ENCODE measurements at regions not wholly inside any gene's neighbourhood (a gene's known extent, or its start where the extent isn't known, plus 50 kb on each side); places are given as distances from the start of the nearest gene placed in this dataset.

GRCh38 chr4:123573866-123574508 is 177.4 kb downstream of the SPRY1 start:
- DNase-seq (ENCODE audit: low read depth in 2 of 2) = no peak

- no peak for DNase-seq (ENCODE audit: low read depth in 2 of 2)
Observed at GRCh38 chr4:123575291-123575690, 178.7 kb downstream of the SPRY1 start.

GRCh38 chr4:123577225-123577906 is 180.8 kb downstream of the SPRY1 start:
- DNase-seq (ENCODE audit: low read depth in 2 of 2) = no peak

DNA sequence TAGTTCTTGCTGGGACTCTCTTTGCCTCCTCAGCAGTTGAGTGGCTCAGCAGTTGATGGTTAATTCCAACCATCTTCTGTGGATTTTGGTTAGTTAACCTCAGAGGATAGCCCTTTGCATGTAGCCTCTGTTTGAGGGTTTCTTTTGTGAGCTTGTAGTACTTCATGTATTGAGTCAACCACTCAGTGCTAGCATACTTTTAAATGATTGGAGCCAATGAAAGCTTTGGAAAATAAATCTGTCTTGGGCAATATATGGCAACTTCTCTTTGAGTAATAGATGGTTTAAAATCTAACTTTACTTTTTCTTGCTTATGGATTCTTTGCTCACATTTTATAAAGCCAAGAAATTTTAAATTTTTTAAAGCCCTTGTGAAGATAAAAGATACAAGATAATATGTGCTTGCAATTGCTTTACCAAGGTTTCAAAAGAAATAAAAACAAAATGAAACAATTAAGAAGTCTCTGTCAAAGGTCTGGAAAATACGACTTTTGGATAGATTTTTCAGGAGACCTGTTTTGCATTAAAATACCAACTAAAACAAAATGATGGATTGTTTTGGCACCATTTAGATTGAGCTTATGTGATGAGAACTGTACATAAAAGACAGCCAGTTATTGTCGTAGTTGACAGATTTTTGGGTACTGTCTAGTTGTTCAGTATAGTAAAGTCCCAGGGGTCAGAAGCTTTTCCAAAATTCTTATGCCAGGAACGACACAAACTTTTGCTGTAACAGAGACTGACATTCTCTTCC is 181.9 kb downstream of the SPRY1 start:
- no peak for DNase-seq (ENCODE audit: low read depth in 2 of 2)

- DNase-seq (ENCODE audit: low read depth in 2 of 2) = no peak
Observed at GRCh38 chr4:123579961-123580360, 183.4 kb downstream of the SPRY1 start.

DNA sequence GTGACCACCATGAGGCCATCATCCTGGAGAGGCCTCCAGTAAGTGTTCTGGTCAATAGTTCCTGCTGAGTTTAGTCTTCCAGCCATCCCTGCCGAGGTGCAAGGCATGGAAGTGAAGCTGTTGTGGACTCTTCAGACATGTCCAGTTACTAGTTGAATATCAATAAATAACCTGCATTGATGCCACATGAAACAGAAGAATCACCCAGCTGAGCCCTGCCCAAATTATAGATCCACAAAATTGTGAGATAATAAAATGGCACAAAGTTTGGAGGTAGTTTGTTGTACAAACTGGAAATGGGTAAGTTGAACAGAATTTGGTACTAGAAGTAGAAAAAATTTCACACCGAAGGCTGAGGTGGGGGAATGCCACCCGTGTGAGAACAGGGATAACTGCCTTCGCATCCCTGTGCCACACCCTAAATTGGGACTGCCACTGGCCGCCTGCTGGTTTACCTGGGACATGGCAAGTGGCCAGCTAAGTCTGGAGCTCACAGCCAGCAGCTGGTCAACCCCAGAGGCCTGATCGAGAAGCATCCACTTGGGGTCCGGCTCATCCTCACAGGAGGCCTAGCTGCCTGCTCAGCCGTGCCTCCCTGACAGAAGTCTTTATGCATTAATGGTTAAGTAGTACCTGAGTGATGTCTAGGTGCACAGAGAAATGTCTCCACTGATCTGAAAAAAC is 184.5 kb downstream of the SPRY1 start:
- DNase-seq (ENCODE audit: low read depth in 2 of 2) = no peak

- no peak for DNase-seq (ENCODE audit: low read depth in 2 of 2)
Observed at GRCh38 chr4:123581802-123582201, 185.2 kb downstream of the SPRY1 start.

- no peak for DNase-seq (ENCODE audit: low read depth in 2 of 2)
Observed at GRCh38 chr4:123583043-123583442, 186.4 kb downstream of the SPRY1 start.

DNA sequence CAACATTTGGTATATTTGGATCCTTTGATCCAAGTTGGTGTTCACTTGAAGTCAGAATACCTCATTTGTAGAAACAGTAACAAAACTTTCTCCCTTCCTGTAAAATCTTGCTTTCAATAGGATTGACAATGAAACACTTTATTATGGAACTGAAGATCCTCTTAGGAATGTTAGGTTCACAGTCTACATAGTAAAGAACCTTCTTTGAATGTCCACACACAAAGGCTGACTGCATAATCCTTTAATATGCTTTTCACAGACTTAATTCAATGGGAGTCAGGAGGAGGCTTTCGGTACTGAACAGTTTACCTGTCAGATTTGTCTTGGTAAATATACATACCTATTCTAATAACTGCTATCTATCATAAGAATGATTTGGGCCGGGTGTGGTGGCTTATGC is 188.5 kb downstream of the SPRY1 start:
- no peak for DNase-seq (ENCODE audit: low read depth in 2 of 2)

GRCh38 chr4:123587983-123588494 is 191.4 kb downstream of the SPRY1 start:
- DNase-seq (ENCODE audit: low read depth in 2 of 2) = no peak

DNA sequence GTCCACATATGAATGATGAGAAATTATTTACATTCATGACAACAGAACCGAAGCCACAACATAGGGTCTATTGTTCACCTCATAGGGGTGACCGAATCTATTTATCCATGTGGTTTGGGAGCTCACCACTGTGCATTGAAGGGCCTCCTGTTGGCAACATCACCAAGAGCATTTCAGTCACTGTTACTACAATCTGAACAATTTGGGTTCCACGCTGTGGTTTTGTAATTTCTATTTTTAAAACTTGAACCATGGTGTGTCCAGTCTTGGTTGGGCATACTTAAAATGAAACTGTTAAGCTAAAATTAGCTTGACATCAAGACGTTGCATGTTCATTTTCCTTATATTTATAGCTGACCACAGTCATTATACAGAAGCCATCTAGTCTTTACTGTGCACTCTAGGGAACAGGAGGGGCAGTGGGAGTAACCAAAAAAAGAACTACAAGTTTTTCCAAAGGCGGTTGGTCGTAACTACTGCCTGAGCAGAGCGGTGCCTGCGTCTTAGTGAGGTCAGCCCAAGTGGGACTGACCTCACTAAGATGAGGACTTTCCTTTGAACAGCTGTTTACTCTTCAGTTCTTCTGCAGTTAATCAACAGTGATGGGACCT is 192.1 kb downstream of the SPRY1 start:
- DNase-seq (ENCODE audit: low read depth in 2 of 2) = no peak

DNA sequence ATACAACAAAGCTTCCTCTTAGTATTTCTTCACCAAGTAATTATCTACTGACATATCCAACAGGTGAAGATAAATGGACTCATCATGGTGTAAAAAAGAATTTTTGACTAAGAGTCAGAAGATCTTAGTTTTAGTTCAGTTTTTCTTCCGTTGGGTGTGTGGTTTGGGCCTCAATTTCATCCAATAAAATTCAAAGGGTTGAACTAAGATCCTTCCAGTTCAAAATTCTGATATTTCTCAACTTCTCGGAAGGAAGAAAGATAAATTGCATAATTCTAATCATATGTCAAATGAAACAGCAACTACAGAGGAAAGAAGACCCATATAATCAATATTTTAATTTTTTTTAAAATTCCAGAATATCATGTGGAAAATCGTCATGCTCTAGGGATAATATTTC is 192.7 kb downstream of the SPRY1 start:
- no peak for DNase-seq (ENCODE audit: low read depth in 2 of 2)

- no peak for DNase-seq (ENCODE audit: low read depth in 2 of 2)
Observed at GRCh38 chr4:123591875-123592274, 195.3 kb downstream of the SPRY1 start.

GRCh38 chr4:123593655-123594054 is 197.1 kb downstream of the SPRY1 start:
- no peak for DNase-seq (ENCODE audit: low read depth in 2 of 2)

- no peak for DNase-seq (ENCODE audit: low read depth in 2 of 2)
Observed at GRCh38 chr4:123596805-123597204, 200.2 kb downstream of the SPRY1 start.

DNA sequence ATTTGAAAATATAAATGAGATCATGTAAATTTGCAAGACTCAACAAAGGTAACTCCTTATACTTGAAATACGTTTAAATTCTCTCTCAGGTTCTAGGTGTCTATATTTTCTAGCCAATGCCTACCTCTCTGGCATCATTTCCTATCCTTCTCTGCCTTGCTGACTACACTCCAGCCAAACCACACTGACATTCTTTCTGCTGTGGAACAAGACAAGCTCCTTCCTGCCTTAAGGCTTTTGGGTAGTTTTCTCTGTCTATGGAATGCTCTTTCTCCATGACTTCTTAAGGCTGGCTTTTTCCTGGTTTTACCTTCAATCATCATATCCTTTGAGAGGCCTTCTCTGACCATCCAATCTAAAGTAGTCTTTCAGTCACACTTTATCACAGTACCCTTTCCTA is 201.0 kb downstream of the SPRY1 start:
- no peak for DNase-seq (ENCODE audit: low read depth in 2 of 2)

- DNase-seq (ENCODE audit: low read depth in 2 of 2) = no peak
Observed at GRCh38 chr4:123598331-123598730, 201.7 kb downstream of the SPRY1 start.

GRCh38 chr4:123599061-123599919 is 202.7 kb downstream of the SPRY1 start:
- peak; percentile 43 to 54 for DNase-seq (ENCODE audit: low read depth in 2 of 2)

GRCh38 chr4:123599920-123600810 is 203.6 kb downstream of the SPRY1 start:
- no peak for DNase-seq (ENCODE audit: low read depth in 2 of 2)
